GM12878 (cell line): ENCODE measurements at regions not wholly inside any gene's neighbourhood (a gene's known extent, or its start where the extent isn't known, plus 50 kb on each side); places are given as distances from the start of the nearest gene placed in this dataset.

Experiments
- ATAC-seq: fragments of 200-7000 bp; cut with Tn5 transposase; 3 replicates; pipeline ENCODE4 v1.9.1; 2020; ENCODE audit warnings: mild to moderate bottlenecking, moderate library complexity
- BruUV-seq: library from RNA; stranded (reverse); fragments of 400-500 nt; replicated peaks from 2 replicates; lab custom pipeline; 2021; lab: Mats Ljungman, UMichigan
- CTCF ChIA-PET: fragments of 300-600 bp; sonication (Branson Sonifier 250); formaldehyde crosslinking; extraction: SDS; loops from one replicate; lab custom pipeline; 2021; ENCODE audit warnings: inconsistent platforms; lab: Yijun Ruan, JAX
- POLR2A ChIA-PET: fragments of 350-600 bp; formaldehyde crosslinking; extraction: SDS; loops from one replicate; lab custom pipeline; 2021; ENCODE audit warnings: inconsistent platforms; lab: Charles Lee
- RAD21 ChIA-PET: fragments of 300-600 bp; sonication (Branson Sonifier 250); formaldehyde crosslinking; loops from one replicate; lab custom pipeline; 2023; ENCODE audit warnings: antibody characterized with exemption; ENCODE audit not compliant: unreplicated experiment; lab: Charles Lee
- SMC1A ChIA-PET: fragments of 300-600 bp; sonication (Branson Sonifier 250); formaldehyde crosslinking; loops from one replicate; lab custom pipeline; 2023; ENCODE audit not compliant: unreplicated experiment, uncharacterized antibody; lab: Charles Lee
- DNase-seq: peaks from one replicate; pipeline ENCODE4 v3.0.0-alpha.2; 2011; ENCODE audit warnings: low read depth, low spot score
- FAIRE-seq: peaks from 3 replicates; lab custom pipeline; 2011; peaks lifted over from hg19 to GRCh38; lab: Jason Lieb, UNC
- H2AFZ ChIP-seq: 2 replicates; pipeline ENCODE4 v1.6.0; 2011; ENCODE audit warnings: low read depth, low read length, control low read depth; ENCODE audit not compliant: control insufficient read depth
- H3K27ac ChIP-seq: 2 replicates; pipeline ENCODE4 v1.5.1; 2011; ENCODE audit warnings: control low read depth; ENCODE audit not compliant: control insufficient read depth, insufficient read depth
- H3K27me3 ChIP-seq, 2 experiments: replicated peaks in 1 of 2; 2 replicates each; pipeline versions ENCODE4 v1.6.0 to v1.6.1; 2011; ENCODE audit warnings: low read length in 1 of 2; ENCODE audit not compliant: control insufficient read depth in 2 of 2, insufficient read depth in 2 of 2
- H3K36me3 ChIP-seq, 2 experiments: 2 replicates each; pipeline ENCODE4 v1.5.1; 2011; ENCODE audit warnings: low read length in 1 of 2; ENCODE audit not compliant: control insufficient read depth in 2 of 2, insufficient read depth in 2 of 2
- H3K4me1 ChIP-seq: 2 replicates; pipeline ENCODE4 v1.6.1; 2011; ENCODE audit warnings: mild to moderate bottlenecking, low read length, moderate library complexity, mixed read lengths; ENCODE audit not compliant: control insufficient read depth, insufficient read depth
- H3K4me2 ChIP-seq: 2 replicates; pipeline ENCODE4 v1.6.0; 2011; ENCODE audit warnings: control low read depth; ENCODE audit not compliant: control insufficient read depth, insufficient read depth
- H3K4me3 ChIP-seq: fragments of 200-600 bp; sonication (generic); 2 replicates; pipeline ENCODE4 v1.5.1; 2016
- H3K79me2 ChIP-seq: 2 replicates; pipeline ENCODE4 v1.6.0; 2011; ENCODE audit warnings: low read length; ENCODE audit not compliant: control insufficient read depth, insufficient read depth
- H3K9ac ChIP-seq: 2 replicates; pipeline ENCODE4 v1.8.0; 2011; ENCODE audit warnings: low read length, control low read depth, mixed read lengths; ENCODE audit not compliant: control insufficient read depth, insufficient read depth
- H3K9me3 ChIP-seq: replicated peaks from 3 replicates; pipeline ENCODE4 v1.5.1; 2011; ENCODE audit warnings: mild to moderate bottlenecking, low read length; ENCODE audit not compliant: control insufficient read depth, insufficient read depth
- H4K20me1 ChIP-seq: 2 replicates; pipeline ENCODE4 v1.6.0; 2011; ENCODE audit not compliant: control insufficient read depth, insufficient read depth
- CHD4 ChIP-seq: fragments of 200-600 bp; sonication (generic); IDR thresholded peaks from 2 replicates; pipeline ENCODE4 v1.6.1; 2016; ENCODE audit warnings: mild to moderate bottlenecking
- CREB1 ChIP-seq: IDR thresholded peaks from 2 replicates; pipeline ENCODE4 v1.6.1; 2012; ENCODE audit warnings: low read depth, mild to moderate bottlenecking, inconsistent platforms
- MXI1 ChIP-seq: fragments of 150-350 bp; IDR thresholded peaks from 2 replicates; pipeline ENCODE4 v1.6.1; 2011; ENCODE audit warnings: low read depth, mild to moderate bottlenecking, inconsistent platforms, low read length, improper control_type of control experiment
- POLR2AphosphoS2 ChIP-seq: IDR thresholded peaks from 2 replicates; pipeline ENCODE4 v1.6.1; 2011; ENCODE audit warnings: low read depth, mild to moderate bottlenecking, low read length, improper control_type of control experiment, moderate library complexity
- RUNX3 ChIP-seq: IDR thresholded peaks from 2 replicates; pipeline ENCODE4 v1.6.1; 2012; ENCODE audit warnings: low read length, inconsistent platforms
- SIX5 ChIP-seq: IDR thresholded peaks from 2 replicates; pipeline ENCODE4 v1.6.1; 2011; ENCODE audit warnings: mild to moderate bottlenecking, low read depth, low read length, moderate library complexity; ENCODE audit not compliant: severe bottlenecking
- SMAD1 ChIP-seq: fragments of 450-650 bp; IDR thresholded peaks from 2 replicates; pipeline ENCODE4 v1.6.1; 2018; ENCODE audit warnings: mild to moderate bottlenecking, low read depth; ENCODE audit not compliant: partially characterized antibody
- WGBS: methylation state at CpG from one replicate; pipeline ENCODE4 v1.1.6; 2016; ENCODE audit warnings: low lambda C conversion rate; ENCODE audit not compliant: insufficient replicate concordance, insufficient coverage; ENCODE audit errors: missing lambda C conversion rate; 5-methylcytosine and 5-hydroxymethylcytosine counted together
- in situ Hi-C: fragments of 300-500 bp; cut with MboI; formaldehyde crosslinking; loops from 9 replicates; pipeline ENCODE4 v1.14.3; 2018; ENCODE audit warnings: mixed read lengths
- intact Hi-C: fragments of 100-400 bp; cut with micrococcal nuclease; formaldehyde crosslinking; loops from one replicate; pipeline ENCODE4 v1.14.2; 2022; ENCODE audit not compliant: unreplicated experiment
- TF ChIP-seq, protein P1 (sequence below): IDR thresholded peaks from 2 replicates; pipeline ENCODE4 v1.6.1; 2012; ENCODE audit warnings: low read length, inconsistent platforms
- TF ChIP-seq, protein P2 (sequence below): IDR thresholded peaks from 2 replicates; pipeline ENCODE4 v1.6.1; 2012; ENCODE audit warnings: mild to moderate bottlenecking, low read depth, low read length

DNA sequence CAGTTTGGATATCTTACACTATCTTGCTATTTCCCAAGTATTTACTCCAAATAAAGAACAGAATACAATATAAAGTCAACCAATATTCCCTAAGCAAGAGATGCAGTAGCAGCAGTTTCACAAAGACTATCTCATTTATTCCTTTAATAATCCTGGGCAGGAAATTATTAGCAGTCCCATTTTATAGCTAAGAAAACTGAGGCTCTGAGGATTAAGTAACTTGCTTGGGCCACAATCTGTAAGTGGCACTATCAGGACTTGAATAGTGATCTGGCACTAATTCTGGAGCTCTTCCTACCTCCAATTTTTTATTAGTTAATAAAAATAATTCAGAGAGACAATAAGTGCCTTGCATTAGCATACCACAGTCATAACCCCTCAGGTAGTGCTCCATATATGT is 611.7 kb downstream of the MCTP2 start:
- Histone ChIP-seq H3K27ac (no peak overlapping the region), H3K36me3 (no peaks in the 10 kb centered on the region), H3K79me2 (no peaks in the 10 kb centered on the region), H2AFZ (no peak overlapping the region), H4K20me1 (no peaks in the 10 kb centered on the region), H3K9me3 (no peaks in the 10 kb centered on the region), H3K4me2 (no peak overlapping the region), H3K9ac (no peak overlapping the region), H3K27me3 (no peaks in the 10 kb centered on the region), H3K4me3 (no peak overlapping the region), H3K4me1 (no peaks in the 10 kb centered on the region)
- ATAC-seq (no peak), FAIRE-seq (no peak), DNase-seq (no peak)
- intact Hi-C loops, result no loop called here
- ChIA-PET POLR2A (no interaction called here), RAD21 (no interaction called here), CTCF (no interaction called here), SMC1A (no interaction called here)
- BruUV-seq, result no TSS peak
- in situ Hi-C loops, result no loop called here
- TF ChIP-seq, protein P1, sequence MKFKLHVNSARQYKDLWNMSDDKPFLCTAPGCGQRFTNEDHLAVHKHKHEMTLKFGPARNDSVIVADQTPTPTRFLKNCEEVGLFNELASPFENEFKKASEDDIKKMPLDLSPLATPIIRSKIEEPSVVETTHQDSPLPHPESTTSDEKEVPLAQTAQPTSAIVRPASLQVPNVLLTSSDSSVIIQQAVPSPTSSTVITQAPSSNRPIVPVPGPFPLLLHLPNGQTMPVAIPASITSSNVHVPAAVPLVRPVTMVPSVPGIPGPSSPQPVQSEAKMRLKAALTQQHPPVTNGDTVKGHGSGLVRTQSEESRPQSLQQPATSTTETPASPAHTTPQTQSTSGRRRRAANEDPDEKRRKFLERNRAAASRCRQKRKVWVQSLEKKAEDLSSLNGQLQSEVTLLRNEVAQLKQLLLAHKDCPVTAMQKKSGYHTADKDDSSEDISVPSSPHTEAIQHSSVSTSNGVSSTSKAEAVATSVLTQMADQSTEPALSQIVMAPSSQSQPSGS, result no peak
- TF ChIP-seq RUNX3, result no peak
- TF ChIP-seq MXI1, result no peak
- no peak for TF ChIP-seq SMAD1

DNA sequence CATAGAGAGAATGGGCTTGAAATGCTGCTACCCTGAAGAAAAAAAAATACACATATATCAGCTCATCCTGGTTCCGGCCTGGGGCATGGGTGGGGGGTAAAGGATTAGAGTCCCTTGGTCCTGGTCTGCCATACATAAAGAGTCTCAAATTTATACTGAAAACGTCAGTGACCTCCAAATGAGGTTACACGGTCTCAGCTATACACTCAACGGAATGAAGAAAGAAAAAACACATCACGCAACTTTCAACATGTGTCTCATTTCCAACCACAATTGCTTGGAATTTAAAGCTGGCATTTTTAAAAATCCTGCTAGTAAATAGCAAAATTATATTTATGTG is 612.8 kb downstream of the MCTP2 start:
- no TSS peak for BruUV-seq
- no peaks in the 10 kb centered on the region for H3K9me3 ChIP-seq
- no peaks in the 10 kb centered on the region for H3K79me2 ChIP-seq
- H4K20me1 ChIP-seq, result no peaks in the 10 kb centered on the region
- CTCF ChIA-PET, result no interaction called here
- WGBS, result 17% methylated on average over 5 of the region's 5 CpGs
- in situ Hi-C loops, result no loop called here
- H3K36me3 ChIP-seq, result no peaks in the 10 kb centered on the region
- SMC1A ChIA-PET, result no interaction called here
- RAD21 ChIA-PET, result no interaction called here
- no peaks in the 10 kb centered on the region for H3K27me3 ChIP-seq
- H3K4me3 ChIP-seq, result no peak overlapping the region
- POLR2A ChIA-PET, result no interaction called here
- H3K27ac ChIP-seq, result no peak overlapping the region
- no peaks in the 10 kb centered on the region for H3K4me1 ChIP-seq
- no peak overlapping the region for H2AFZ ChIP-seq
- FAIRE-seq (no peak), DNase-seq (no peak), ATAC-seq (no peak)
- TF ChIP-seq POLR2AphosphoS2, result no peak
- no peak for TF ChIP-seq SIX5
- no peak for TF ChIP-seq CHD4
- TF ChIP-seq CREB1, result no peak
- TF ChIP-seq, protein P2, sequence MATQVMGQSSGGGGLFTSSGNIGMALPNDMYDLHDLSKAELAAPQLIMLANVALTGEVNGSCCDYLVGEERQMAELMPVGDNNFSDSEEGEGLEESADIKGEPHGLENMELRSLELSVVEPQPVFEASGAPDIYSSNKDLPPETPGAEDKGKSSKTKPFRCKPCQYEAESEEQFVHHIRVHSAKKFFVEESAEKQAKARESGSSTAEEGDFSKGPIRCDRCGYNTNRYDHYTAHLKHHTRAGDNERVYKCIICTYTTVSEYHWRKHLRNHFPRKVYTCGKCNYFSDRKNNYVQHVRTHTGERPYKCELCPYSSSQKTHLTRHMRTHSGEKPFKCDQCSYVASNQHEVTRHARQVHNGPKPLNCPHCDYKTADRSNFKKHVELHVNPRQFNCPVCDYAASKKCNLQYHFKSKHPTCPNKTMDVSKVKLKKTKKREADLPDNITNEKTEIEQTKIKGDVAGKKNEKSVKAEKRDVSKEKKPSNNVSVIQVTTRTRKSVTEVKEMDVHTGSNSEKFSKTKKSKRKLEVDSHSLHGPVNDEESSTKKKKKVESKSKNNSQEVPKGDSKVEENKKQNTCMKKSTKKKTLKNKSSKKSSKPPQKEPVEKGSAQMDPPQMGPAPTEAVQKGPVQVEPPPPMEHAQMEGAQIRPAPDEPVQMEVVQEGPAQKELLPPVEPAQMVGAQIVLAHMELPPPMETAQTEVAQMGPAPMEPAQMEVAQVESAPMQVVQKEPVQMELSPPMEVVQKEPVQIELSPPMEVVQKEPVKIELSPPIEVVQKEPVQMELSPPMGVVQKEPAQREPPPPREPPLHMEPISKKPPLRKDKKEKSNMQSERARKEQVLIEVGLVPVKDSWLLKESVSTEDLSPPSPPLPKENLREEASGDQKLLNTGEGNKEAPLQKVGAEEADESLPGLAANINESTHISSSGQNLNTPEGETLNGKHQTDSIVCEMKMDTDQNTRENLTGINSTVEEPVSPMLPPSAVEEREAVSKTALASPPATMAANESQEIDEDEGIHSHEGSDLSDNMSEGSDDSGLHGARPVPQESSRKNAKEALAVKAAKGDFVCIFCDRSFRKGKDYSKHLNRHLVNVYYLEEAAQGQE, result no peak
- H3K4me2 ChIP-seq, result no peak overlapping the region
- intact Hi-C loops, result no loop called here
- no peak overlapping the region for H3K9ac ChIP-seq
